GM12878 (cell line): ENCODE measurements at regions not wholly inside any gene's neighbourhood (a gene's known extent, or its start where the extent isn't known, plus 50 kb on each side); places are given as distances from the start of the nearest gene placed in this dataset.

Experiments used
- ATAC-seq: fragments of 200-7000 bp; cut with Tn5 transposase; 3 replicates; pipeline ENCODE4 v1.9.1; 2020; ENCODE audit warnings: mild to moderate bottlenecking, moderate library complexity
- BruUV-seq: library from RNA; stranded (reverse); fragments of 400-500 nt; replicated peaks from 2 replicates; lab custom pipeline; 2021; lab: Mats Ljungman, UMichigan
- CTCF ChIA-PET: fragments of 300-600 bp; sonication (Branson Sonifier 250); formaldehyde crosslinking; extraction: SDS; loops from one replicate; lab custom pipeline; 2021; ENCODE audit warnings: inconsistent platforms; lab: Yijun Ruan, JAX
- POLR2A ChIA-PET: fragments of 350-600 bp; formaldehyde crosslinking; extraction: SDS; loops from one replicate; lab custom pipeline; 2021; ENCODE audit warnings: inconsistent platforms; lab: Charles Lee
- RAD21 ChIA-PET: fragments of 300-600 bp; sonication (Branson Sonifier 250); formaldehyde crosslinking; loops from one replicate; lab custom pipeline; 2023; ENCODE audit warnings: antibody characterized with exemption; ENCODE audit not compliant: unreplicated experiment; lab: Charles Lee
- SMC1A ChIA-PET: fragments of 300-600 bp; sonication (Branson Sonifier 250); formaldehyde crosslinking; loops from one replicate; lab custom pipeline; 2023; ENCODE audit not compliant: unreplicated experiment, uncharacterized antibody; lab: Charles Lee
- DNase-seq: peaks from one replicate; pipeline ENCODE4 v3.0.0-alpha.2; 2011; ENCODE audit warnings: low read depth, low spot score
- FAIRE-seq: peaks from 3 replicates; lab custom pipeline; 2011; peaks lifted over from hg19 to GRCh38; lab: Jason Lieb, UNC
- H2AFZ ChIP-seq: 2 replicates; pipeline ENCODE4 v1.6.0; 2011; ENCODE audit warnings: low read depth, low read length, control low read depth; ENCODE audit not compliant: control insufficient read depth
- H3K27ac ChIP-seq: 2 replicates; pipeline ENCODE4 v1.5.1; 2011; ENCODE audit warnings: control low read depth; ENCODE audit not compliant: control insufficient read depth, insufficient read depth
- H3K27me3 ChIP-seq, 2 experiments: replicated peaks in 1 of 2; 2 replicates each; pipeline versions ENCODE4 v1.6.0 to v1.6.1; 2011; ENCODE audit warnings: low read length in 1 of 2; ENCODE audit not compliant: control insufficient read depth in 2 of 2, insufficient read depth in 2 of 2
- H3K36me3 ChIP-seq, 2 experiments: 2 replicates each; pipeline ENCODE4 v1.5.1; 2011; ENCODE audit warnings: low read length in 1 of 2; ENCODE audit not compliant: control insufficient read depth in 2 of 2, insufficient read depth in 2 of 2
- H3K4me1 ChIP-seq: 2 replicates; pipeline ENCODE4 v1.6.1; 2011; ENCODE audit warnings: mild to moderate bottlenecking, low read length, moderate library complexity, mixed read lengths; ENCODE audit not compliant: control insufficient read depth, insufficient read depth
- H3K4me2 ChIP-seq: 2 replicates; pipeline ENCODE4 v1.6.0; 2011; ENCODE audit warnings: control low read depth; ENCODE audit not compliant: control insufficient read depth, insufficient read depth
- H3K4me3 ChIP-seq: fragments of 200-600 bp; sonication (generic); 2 replicates; pipeline ENCODE4 v1.5.1; 2016
- H3K79me2 ChIP-seq: 2 replicates; pipeline ENCODE4 v1.6.0; 2011; ENCODE audit warnings: low read length; ENCODE audit not compliant: control insufficient read depth, insufficient read depth
- H3K9ac ChIP-seq: 2 replicates; pipeline ENCODE4 v1.8.0; 2011; ENCODE audit warnings: low read length, control low read depth, mixed read lengths; ENCODE audit not compliant: control insufficient read depth, insufficient read depth
- H3K9me3 ChIP-seq: replicated peaks from 3 replicates; pipeline ENCODE4 v1.5.1; 2011; ENCODE audit warnings: mild to moderate bottlenecking, low read length; ENCODE audit not compliant: control insufficient read depth, insufficient read depth
- H4K20me1 ChIP-seq: 2 replicates; pipeline ENCODE4 v1.6.0; 2011; ENCODE audit not compliant: control insufficient read depth, insufficient read depth
- BRCA1 ChIP-seq: IDR thresholded peaks from 2 replicates; pipeline ENCODE4 v1.6.1; 2011; ENCODE audit warnings: low read depth, low read length, improper control_type of control experiment
- CTCF ChIP-seq, 3 experiments: IDR thresholded peaks in 2 of 3; conservative IDR thresholded peaks in 1 of 3; 2 replicates each; pipeline ENCODE4 v1.5.1; 2011; ENCODE audit warnings: low read depth in 3 of 3, low read length in 3 of 3, mild to moderate bottlenecking in 3 of 3, control low read depth in 2 of 3, moderate library complexity in 2 of 3, inconsistent platforms in 1 of 3, mixed read lengths in 1 of 3; ENCODE audit not compliant: control insufficient read depth in 2 of 3, insufficient read depth in 1 of 3; ENCODE audit errors: extremely low read depth in 1 of 3
- EP300 ChIP-seq, 2 experiments: fragments of 150-350 bp in 1 of 2; IDR thresholded peaks; 2 replicates each; pipeline ENCODE4 v1.6.1; 2011 to 2012; ENCODE audit warnings: low read depth in 2 of 2, low read length in 2 of 2, borderline replicate concordance in 1 of 2, improper control_type of control experiment in 1 of 2, inconsistent platforms in 1 of 2; ENCODE audit not compliant: control insufficient read depth in 1 of 2
- NR2C1 ChIP-seq: fragments of 450-650 bp; IDR thresholded peaks from 2 replicates; pipeline ENCODE4 v1.6.1; 2017; ENCODE audit warnings: antibody characterized with exemption, mild to moderate bottlenecking, moderate library complexity
- RAD21 ChIP-seq: IDR thresholded peaks from 2 replicates; pipeline ENCODE4 v1.6.1; 2011; ENCODE audit warnings: mild to moderate bottlenecking, low read depth, low read length, moderate library complexity; ENCODE audit not compliant: insufficient read depth
- ZBED1 ChIP-seq: IDR thresholded peaks from 2 replicates; pipeline ENCODE4 v1.6.1; 2016; ENCODE audit warnings: borderline replicate concordance
- WGBS: methylation state at CpG from one replicate; pipeline ENCODE4 v1.1.6; 2016; ENCODE audit warnings: low lambda C conversion rate; ENCODE audit not compliant: insufficient replicate concordance, insufficient coverage; ENCODE audit errors: missing lambda C conversion rate; 5-methylcytosine and 5-hydroxymethylcytosine counted together
- in situ Hi-C: fragments of 300-500 bp; cut with MboI; formaldehyde crosslinking; loops from 9 replicates; pipeline ENCODE4 v1.14.3; 2018; ENCODE audit warnings: mixed read lengths
- intact Hi-C: fragments of 100-400 bp; cut with micrococcal nuclease; formaldehyde crosslinking; loops from one replicate; pipeline ENCODE4 v1.14.2; 2022; ENCODE audit not compliant: unreplicated experiment

- BruUV-seq: no TSS peak
- 53% methylated on average over 2 of the region's 2 CpGs for WGBS
- H2AFZ ChIP-seq: no peak overlapping the region
- ChIA-PET SMC1A (no interaction called here), POLR2A (no interaction called here), CTCF (no interaction called here), RAD21 (no interaction called here)
- in situ Hi-C loops: no loop called here
- no peak overlapping the region for H3K27ac ChIP-seq
- no peak overlapping the region for H3K9ac ChIP-seq
- no peaks in the 10 kb centered on the region for H3K4me1 ChIP-seq
- no peaks in the 10 kb centered on the region for H4K20me1 ChIP-seq
- H3K4me3 ChIP-seq: no peak overlapping the region
- TF ChIP-seq EP300 (IDR thresholded peaks at IDR 0.05; ENCODE audit: borderline replicate concordance in 1 of 2, control insufficient read depth in 1 of 2, low read depth in 2 of 2, low read length in 2 of 2): no peak
- no peak for TF ChIP-seq CTCF (IDR thresholded peaks at IDR 0.05 in 2 of 3, conservative IDR thresholded peaks at IDR 0.05 in 1 of 3; ENCODE audit: control insufficient read depth in 2 of 3, extremely low read depth in 1 of 3, insufficient read depth in 1 of 3, low read depth in 3 of 3, low read length in 3 of 3)
- no peak for TF ChIP-seq BRCA1
- no peak for TF ChIP-seq NR2C1
- no peak for TF ChIP-seq RAD21
- no peak overlapping the region for H3K4me2 ChIP-seq
- H3K79me2 ChIP-seq: no peaks in the 10 kb centered on the region
- H3K9me3 ChIP-seq: no peaks in the 10 kb centered on the region
- no peaks in the 10 kb centered on the region for H3K27me3 ChIP-seq
- FAIRE-seq (no peak), ATAC-seq (no peak), DNase-seq (no peak)
- intact Hi-C loops: no loop called here
- no peaks in the 10 kb centered on the region for H3K36me3 ChIP-seq
Observed at GRCh38 chrX:147749308-147749707, 162.4 kb upstream of the FMR1 start.

- Histone ChIP-seq H3K4me3 (no peak overlapping the region), H3K9ac (no peak overlapping the region), H4K20me1 (no peaks in the 10 kb centered on the region), H3K4me1 (no peaks in the 10 kb centered on the region), H3K79me2 (no peaks in the 10 kb centered on the region), H3K4me2 (no peak overlapping the region), H3K9me3 (no peaks in the 10 kb centered on the region), H2AFZ (no peak overlapping the region), H3K36me3 (no peaks in the 10 kb centered on the region), H3K27ac (no peak overlapping the region), H3K27me3 (no peaks in the 10 kb centered on the region)
- ChIA-PET POLR2A (no interaction called here), SMC1A (no interaction called here), CTCF (no interaction called here), RAD21 (no interaction called here)
- no peak for ATAC-seq
- FAIRE-seq: no peak
- intact Hi-C loops: no loop called here
- in situ Hi-C loops: no loop called here
- no peak for DNase-seq
- WGBS: 37% methylated on average over 5 of the region's 5 CpGs
- BruUV-seq: no TSS peak
- TF ChIP-seq ZBED1: no peak
Observed at GRCh38 chrX:147757750-147758149, 154.0 kb upstream of the FMR1 start.
